WTC11 (cell line): ENCODE measurements at regions not wholly inside any gene's neighbourhood (a gene's known extent, or its start where the extent isn't known, plus 50 kb on each side); places are given as distances from the start of the nearest gene placed in this dataset.

Experiments
- ATAC-seq: fragments of 200-7000 bp; cut with Tn5 transposase; 2 replicates; pipeline ENCODE4 v1.10.0; 2021; ENCODE audit warnings: mild to moderate bottlenecking, moderate library complexity
- CTCF ChIA-PET: fragments of 300-600 bp; sonication (Branson Sonifier 250); formaldehyde crosslinking; loops from one replicate; lab custom pipeline; 2021; ENCODE audit warnings: antibody characterized with exemption; lab: Charles Lee
- POLR2A ChIA-PET: fragments of 350-600 bp; sonication (Branson Sonifier 250); formaldehyde crosslinking; loops from one replicate; lab custom pipeline; 2021; ENCODE audit warnings: antibody characterized with exemption; lab: Charles Lee
- DNase-seq: peaks from one replicate; pipeline ENCODE4 v3.0.0; 2021; ENCODE audit warnings: low spot score
- H3K27ac Mint-ChIP-seq: 2 replicates; pipeline ENCODE4 v1.8.0; 2021; ENCODE audit warnings: mixed read lengths
- H3K27me3 Mint-ChIP-seq: 2 replicates; pipeline ENCODE4 v1.8.0; 2021; ENCODE audit warnings: low read depth, mild to moderate bottlenecking, moderate library complexity, mixed read lengths
- H3K36me3 Mint-ChIP-seq: 2 replicates; pipeline ENCODE4 v1.8.0; 2021; ENCODE audit warnings: mixed read lengths
- H3K4me1 Mint-ChIP-seq: 2 replicates; pipeline ENCODE4 v1.8.0; 2022; ENCODE audit warnings: mixed read lengths
- H3K4me3 Mint-ChIP-seq: 2 replicates; pipeline ENCODE4 v1.8.0; 2021; ENCODE audit warnings: mild to moderate bottlenecking, moderate library complexity, mixed read lengths
- H3K9me3 Mint-ChIP-seq: 2 replicates; pipeline ENCODE4 v1.8.0; 2021; ENCODE audit warnings: mixed read lengths
- ELF4 ChIP-seq: sonication (generic); formaldehyde crosslinking; IDR thresholded peaks from 2 replicates; pipeline ENCODE4 v1.8.1; 2022; ENCODE audit warnings: low read depth, mild to moderate bottlenecking, moderate library complexity, missing genetic modification reagents
- ETV6 ChIP-seq: sonication (generic); formaldehyde crosslinking; IDR thresholded peaks from 2 replicates; pipeline ENCODE4 v1.8.1; 2022; ENCODE audit warnings: mild to moderate bottlenecking, missing genetic modification reagents
- HMGA2 ChIP-seq: fragments of 250-450 bp; sonication (Bioruptor Pico); IDR thresholded peaks from 2 replicates; pipeline ENCODE4 v1.4.0; 2021; ENCODE audit warnings: mild to moderate bottlenecking, moderate library complexity
- MXD4 ChIP-seq: fragments of 250-450 bp; sonication (Bioruptor Pico); IDR thresholded peaks from 2 replicates; pipeline ENCODE4 v1.8.0; 2021; ENCODE audit warnings: mild to moderate bottlenecking, moderate library complexity, borderline replicate concordance
- MYBL2 ChIP-seq: sonication (generic); formaldehyde crosslinking; IDR thresholded peaks from 2 replicates; pipeline ENCODE4 v1.8.1; 2023; ENCODE audit warnings: mild to moderate bottlenecking, moderate library complexity, missing genetic modification reagents
- OVOL2 ChIP-seq: fragments of 250-450 bp; sonication (Bioruptor Pico); IDR thresholded peaks from 2 replicates; pipeline ENCODE4 v1.9.0; 2021; ENCODE audit warnings: mild to moderate bottlenecking, borderline replicate concordance
- RORB ChIP-seq: fragments of 250-450 bp; sonication (Bioruptor Pico); IDR thresholded peaks from 2 replicates; pipeline ENCODE4 v1.9.0; 2021; ENCODE audit warnings: mild to moderate bottlenecking
- SMAD3 ChIP-seq: sonication (generic); formaldehyde crosslinking; IDR thresholded peaks from 2 replicates; pipeline ENCODE4 v1.8.0; 2022; ENCODE audit warnings: missing genetic modification reagents, mild to moderate bottlenecking, borderline replicate concordance
- TEAD4 ChIP-seq: sonication (generic); formaldehyde crosslinking; IDR thresholded peaks from 2 replicates; pipeline ENCODE4 v1.8.0; 2022; ENCODE audit warnings: mild to moderate bottlenecking, missing genetic modification reagents
- TP53 ChIP-seq: sonication (generic); formaldehyde crosslinking; IDR thresholded peaks from 2 replicates; pipeline ENCODE4 v1.8.1; 2023; ENCODE audit warnings: mild to moderate bottlenecking, missing genetic modification reagents
- ZNF121 ChIP-seq: sonication (generic); formaldehyde crosslinking; IDR thresholded peaks from 2 replicates; pipeline ENCODE4 v1.8.0; 2023; ENCODE audit warnings: missing genetic modification reagents
- ZNF138 ChIP-seq: sonication (generic); formaldehyde crosslinking; conservative IDR thresholded peaks from 2 replicates; pipeline ENCODE4 v1.8.1; 2022; ENCODE audit warnings: mild to moderate bottlenecking, moderate library complexity, missing genetic modification reagents
- TF ChIP-seq, protein P1 (sequence below): sonication (generic); formaldehyde crosslinking; IDR thresholded peaks from 2 replicates; pipeline ENCODE4 v1.8.0; 2022; ENCODE audit warnings: missing genetic modification reagents
- TF ChIP-seq, protein P2 (sequence below): fragments of 200-600 bp; IDR thresholded peaks from 2 replicates; pipeline ENCODE4 v1.8.0; 2022; ENCODE audit warnings: antibody characterized with exemption
- TF ChIP-seq, protein P3 (sequence below): sonication (generic); formaldehyde crosslinking; IDR thresholded peaks from 2 replicates; pipeline ENCODE4 v1.8.1; 2022; ENCODE audit warnings: mild to moderate bottlenecking, missing genetic modification reagents, moderate library complexity, borderline replicate concordance
- TF ChIP-seq, protein P4 (sequence below): fragments of 250-450 bp; sonication (Bioruptor Pico); IDR thresholded peaks from 2 replicates; pipeline ENCODE4 v1.9.0; 2021; ENCODE audit warnings: mild to moderate bottlenecking
- TF ChIP-seq, protein P5 (sequence below): fragments of 250-450 bp; sonication (Bioruptor Pico); IDR thresholded peaks from 2 replicates; pipeline ENCODE4 v1.9.0; 2021; ENCODE audit warnings: mild to moderate bottlenecking
- TF ChIP-seq, protein P6 (sequence below): sonication (generic); formaldehyde crosslinking; IDR thresholded peaks from 2 replicates; pipeline ENCODE4 v1.8.1; 2023; ENCODE audit warnings: mild to moderate bottlenecking, missing genetic modification reagents, moderate library complexity
- TF ChIP-seq, protein P7 (sequence below): sonication (generic); formaldehyde crosslinking; IDR thresholded peaks from 2 replicates; pipeline ENCODE4 v1.8.1; 2022; ENCODE audit warnings: mild to moderate bottlenecking, moderate library complexity, missing genetic modification reagents

DNA sequence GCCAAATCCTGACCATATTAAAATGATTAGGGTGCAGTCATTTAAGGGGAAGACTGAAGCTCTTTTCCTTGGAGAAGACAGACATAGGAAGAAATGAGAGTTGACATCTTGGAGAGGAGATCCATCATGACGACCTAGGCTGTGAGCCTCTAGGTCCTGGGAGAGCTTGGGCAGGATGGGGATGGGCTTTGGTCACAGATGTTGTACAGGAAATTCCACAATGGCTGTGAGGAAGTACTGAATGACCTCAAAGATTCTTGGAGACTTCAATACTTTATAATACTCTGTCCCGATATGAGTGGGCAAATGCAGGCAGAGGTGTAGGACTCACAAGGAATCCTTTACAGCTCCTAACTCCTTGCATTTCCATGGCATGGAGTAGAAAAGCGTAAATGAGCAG, 204.9 kb upstream of the FRMD6 start:
- ChIA-PET POLR2A (no interaction called here), CTCF (no interaction called here)
- H3K4me1 Mint-ChIP-seq = peaks cover 4% of the 10 kb centered on the region; the same call in 1 of the 2 replicates
- H3K36me3 Mint-ChIP-seq = no peaks in the 10 kb centered on the region
- no peak overlapping the region for H3K4me3 Mint-ChIP-seq
- DNase-seq (no peak), ATAC-seq (no peak)
- no peak overlapping the region for H3K27ac Mint-ChIP-seq
- peaks cover 3% of the 10 kb centered on the region; the same call in 1 of the 2 replicates for H3K9me3 Mint-ChIP-seq
- TF ChIP-seq TP53 (no peak), SMAD3 (no peak)
- TF ChIP-seq, protein P1, sequence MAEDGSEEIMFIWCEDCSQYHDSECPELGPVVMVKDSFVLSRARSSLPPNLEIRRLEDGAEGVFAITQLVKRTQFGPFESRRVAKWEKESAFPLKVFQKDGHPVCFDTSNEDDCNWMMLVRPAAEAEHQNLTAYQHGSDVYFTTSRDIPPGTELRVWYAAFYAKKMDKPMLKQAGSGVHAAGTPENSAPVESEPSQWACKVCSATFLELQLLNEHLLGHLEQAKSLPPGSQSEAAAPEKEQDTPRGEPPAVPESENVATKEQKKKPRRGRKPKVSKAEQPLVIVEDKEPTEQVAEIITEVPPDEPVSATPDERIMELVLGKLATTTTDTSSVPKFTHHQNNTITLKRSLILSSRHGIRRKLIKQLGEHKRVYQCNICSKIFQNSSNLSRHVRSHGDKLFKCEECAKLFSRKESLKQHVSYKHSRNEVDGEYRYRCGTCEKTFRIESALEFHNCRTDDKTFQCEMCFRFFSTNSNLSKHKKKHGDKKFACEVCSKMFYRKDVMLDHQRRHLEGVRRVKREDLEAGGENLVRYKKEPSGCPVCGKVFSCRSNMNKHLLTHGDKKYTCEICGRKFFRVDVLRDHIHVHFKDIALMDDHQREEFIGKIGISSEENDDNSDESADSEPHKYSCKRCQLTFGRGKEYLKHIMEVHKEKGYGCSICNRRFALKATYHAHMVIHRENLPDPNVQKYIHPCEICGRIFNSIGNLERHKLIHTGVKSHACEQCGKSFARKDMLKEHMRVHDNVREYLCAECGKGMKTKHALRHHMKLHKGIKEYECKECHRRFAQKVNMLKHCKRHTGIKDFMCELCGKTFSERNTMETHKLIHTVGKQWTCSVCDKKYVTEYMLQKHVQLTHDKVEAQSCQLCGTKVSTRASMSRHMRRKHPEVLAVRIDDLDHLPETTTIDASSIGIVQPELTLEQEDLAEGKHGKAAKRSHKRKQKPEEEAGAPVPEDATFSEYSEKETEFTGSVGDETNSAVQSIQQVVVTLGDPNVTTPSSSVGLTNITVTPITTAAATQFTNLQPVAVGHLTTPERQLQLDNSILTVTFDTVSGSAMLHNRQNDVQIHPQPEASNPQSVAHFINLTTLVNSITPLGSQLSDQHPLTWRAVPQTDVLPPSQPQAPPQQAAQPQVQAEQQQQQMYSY (CRISPR knock-in tag) = no peak
- TF ChIP-seq, protein P2, sequence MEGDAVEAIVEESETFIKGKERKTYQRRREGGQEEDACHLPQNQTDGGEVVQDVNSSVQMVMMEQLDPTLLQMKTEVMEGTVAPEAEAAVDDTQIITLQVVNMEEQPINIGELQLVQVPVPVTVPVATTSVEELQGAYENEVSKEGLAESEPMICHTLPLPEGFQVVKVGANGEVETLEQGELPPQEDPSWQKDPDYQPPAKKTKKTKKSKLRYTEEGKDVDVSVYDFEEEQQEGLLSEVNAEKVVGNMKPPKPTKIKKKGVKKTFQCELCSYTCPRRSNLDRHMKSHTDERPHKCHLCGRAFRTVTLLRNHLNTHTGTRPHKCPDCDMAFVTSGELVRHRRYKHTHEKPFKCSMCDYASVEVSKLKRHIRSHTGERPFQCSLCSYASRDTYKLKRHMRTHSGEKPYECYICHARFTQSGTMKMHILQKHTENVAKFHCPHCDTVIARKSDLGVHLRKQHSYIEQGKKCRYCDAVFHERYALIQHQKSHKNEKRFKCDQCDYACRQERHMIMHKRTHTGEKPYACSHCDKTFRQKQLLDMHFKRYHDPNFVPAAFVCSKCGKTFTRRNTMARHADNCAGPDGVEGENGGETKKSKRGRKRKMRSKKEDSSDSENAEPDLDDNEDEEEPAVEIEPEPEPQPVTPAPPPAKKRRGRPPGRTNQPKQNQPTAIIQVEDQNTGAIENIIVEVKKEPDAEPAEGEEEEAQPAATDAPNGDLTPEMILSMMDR = no peak
- peaks cover 9% of the 10 kb centered on the region; the same call in 1 of the 2 replicates for H3K27me3 Mint-ChIP-seq

DNA sequence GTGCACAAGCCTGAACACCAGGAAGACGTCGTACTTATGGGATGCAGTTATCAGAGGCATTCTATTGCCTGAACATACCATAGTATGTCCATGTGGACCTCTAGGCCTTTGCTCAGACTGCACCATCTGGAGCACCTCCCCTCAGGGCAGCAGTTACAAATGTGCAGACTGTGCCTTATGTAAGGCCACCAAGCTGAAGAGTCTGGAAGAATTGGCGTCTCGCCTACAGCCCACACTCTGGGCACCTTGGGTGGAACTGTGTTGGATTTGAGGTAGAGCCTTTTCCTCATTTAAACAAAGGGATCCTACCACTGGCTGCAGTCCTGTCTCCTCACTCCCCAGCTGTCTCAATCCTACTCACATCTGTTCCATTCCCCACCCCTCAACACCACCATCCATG, 204.3 kb upstream of the FRMD6 start:
- Mint-ChIP-seq H3K4me3 (no peak overlapping the region), H3K36me3 (no peaks in the 10 kb centered on the region), H3K9me3 (peaks cover 3% of the 10 kb centered on the region; the same call in 1 of the 2 replicates), H3K27ac (no peak overlapping the region), H3K4me1 (0 out of 2 replicates have a peak, but pooled peaks cover 2% of the 10 kb centered on the region), H3K27me3 (peaks cover 5% of the 10 kb centered on the region; the same call in 1 of the 2 replicates)
- TF ChIP-seq RORB (CRISPR knock-in tag) = no peak
- TF ChIP-seq, protein P3, sequence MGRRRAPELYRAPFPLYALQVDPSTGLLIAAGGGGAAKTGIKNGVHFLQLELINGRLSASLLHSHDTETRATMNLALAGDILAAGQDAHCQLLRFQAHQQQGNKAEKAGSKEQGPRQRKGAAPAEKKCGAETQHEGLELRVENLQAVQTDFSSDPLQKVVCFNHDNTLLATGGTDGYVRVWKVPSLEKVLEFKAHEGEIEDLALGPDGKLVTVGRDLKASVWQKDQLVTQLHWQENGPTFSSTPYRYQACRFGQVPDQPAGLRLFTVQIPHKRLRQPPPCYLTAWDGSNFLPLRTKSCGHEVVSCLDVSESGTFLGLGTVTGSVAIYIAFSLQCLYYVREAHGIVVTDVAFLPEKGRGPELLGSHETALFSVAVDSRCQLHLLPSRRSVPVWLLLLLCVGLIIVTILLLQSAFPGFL (CRISPR knock-in tag) = no peak
- no peak for TF ChIP-seq MXD4 (CRISPR knock-in tag)
- TF ChIP-seq, protein P4, sequence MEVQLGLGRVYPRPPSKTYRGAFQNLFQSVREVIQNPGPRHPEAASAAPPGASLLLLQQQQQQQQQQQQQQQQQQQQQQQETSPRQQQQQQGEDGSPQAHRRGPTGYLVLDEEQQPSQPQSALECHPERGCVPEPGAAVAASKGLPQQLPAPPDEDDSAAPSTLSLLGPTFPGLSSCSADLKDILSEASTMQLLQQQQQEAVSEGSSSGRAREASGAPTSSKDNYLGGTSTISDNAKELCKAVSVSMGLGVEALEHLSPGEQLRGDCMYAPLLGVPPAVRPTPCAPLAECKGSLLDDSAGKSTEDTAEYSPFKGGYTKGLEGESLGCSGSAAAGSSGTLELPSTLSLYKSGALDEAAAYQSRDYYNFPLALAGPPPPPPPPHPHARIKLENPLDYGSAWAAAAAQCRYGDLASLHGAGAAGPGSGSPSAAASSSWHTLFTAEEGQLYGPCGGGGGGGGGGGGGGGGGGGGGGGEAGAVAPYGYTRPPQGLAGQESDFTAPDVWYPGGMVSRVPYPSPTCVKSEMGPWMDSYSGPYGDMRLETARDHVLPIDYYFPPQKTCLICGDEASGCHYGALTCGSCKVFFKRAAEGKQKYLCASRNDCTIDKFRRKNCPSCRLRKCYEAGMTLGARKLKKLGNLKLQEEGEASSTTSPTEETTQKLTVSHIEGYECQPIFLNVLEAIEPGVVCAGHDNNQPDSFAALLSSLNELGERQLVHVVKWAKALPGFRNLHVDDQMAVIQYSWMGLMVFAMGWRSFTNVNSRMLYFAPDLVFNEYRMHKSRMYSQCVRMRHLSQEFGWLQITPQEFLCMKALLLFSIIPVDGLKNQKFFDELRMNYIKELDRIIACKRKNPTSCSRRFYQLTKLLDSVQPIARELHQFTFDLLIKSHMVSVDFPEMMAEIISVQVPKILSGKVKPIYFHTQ (CRISPR knock-in tag) = no peak
- TF ChIP-seq, protein P5, sequence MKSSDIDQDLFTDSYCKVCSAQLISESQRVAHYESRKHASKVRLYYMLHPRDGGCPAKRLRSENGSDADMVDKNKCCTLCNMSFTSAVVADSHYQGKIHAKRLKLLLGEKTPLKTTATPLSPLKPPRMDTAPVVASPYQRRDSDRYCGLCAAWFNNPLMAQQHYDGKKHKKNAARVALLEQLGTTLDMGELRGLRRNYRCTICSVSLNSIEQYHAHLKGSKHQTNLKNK (CRISPR knock-in tag) = no peak
- TF ChIP-seq ZNF121 (CRISPR knock-in tag) = no peak
- no peak for TF ChIP-seq TP53
- TF ChIP-seq HMGA2 (CRISPR knock-in tag) = no peak
- TF ChIP-seq TEAD4 (CRISPR knock-in tag) = no peak
- TF ChIP-seq, protein P6, sequence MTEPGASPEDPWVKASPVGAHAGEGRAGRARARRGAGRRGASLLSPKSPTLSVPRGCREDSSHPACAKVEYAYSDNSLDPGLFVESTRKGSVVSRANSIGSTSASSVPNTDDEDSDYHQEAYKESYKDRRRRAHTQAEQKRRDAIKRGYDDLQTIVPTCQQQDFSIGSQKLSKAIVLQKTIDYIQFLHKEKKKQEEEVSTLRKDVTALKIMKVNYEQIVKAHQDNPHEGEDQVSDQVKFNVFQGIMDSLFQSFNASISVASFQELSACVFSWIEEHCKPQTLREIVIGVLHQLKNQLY (CRISPR knock-in tag) = no peak
- no peak for TF ChIP-seq ETV6 (CRISPR knock-in tag)
- TF ChIP-seq, protein P7, sequence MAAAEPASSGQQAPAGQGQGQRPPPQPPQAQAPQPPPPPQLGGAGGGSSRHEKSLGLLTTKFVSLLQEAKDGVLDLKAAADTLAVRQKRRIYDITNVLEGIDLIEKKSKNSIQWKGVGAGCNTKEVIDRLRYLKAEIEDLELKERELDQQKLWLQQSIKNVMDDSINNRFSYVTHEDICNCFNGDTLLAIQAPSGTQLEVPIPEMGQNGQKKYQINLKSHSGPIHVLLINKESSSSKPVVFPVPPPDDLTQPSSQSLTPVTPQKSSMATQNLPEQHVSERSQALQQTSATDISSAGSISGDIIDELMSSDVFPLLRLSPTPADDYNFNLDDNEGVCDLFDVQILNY = no peak
- TF ChIP-seq OVOL2 = no peak
- no peak for TF ChIP-seq ELF4
- no peak for TF ChIP-seq ZNF138 (CRISPR knock-in tag)
- TF ChIP-seq MYBL2 = no peak
- no peak for DNase-seq
- ChIA-PET CTCF (no interaction called here), POLR2A (no interaction called here)
- ATAC-seq = no peak
